ENCODE measurements at regions not wholly inside any gene's neighbourhood (a gene's known extent, or its start where the extent isn't known, plus 50 kb on each side); places are given as distances from the start of the nearest gene placed in this dataset.
"Not testable (repeated sequence)": the region's sequence is repeated elsewhere in the genome, so short reads cannot be mapped to it uniquely, and the experiment has no call there.

- not testable (repeated sequence) for ATAC-seq
Observed at GRCh38 chr2:87198422-87198821, 176.8 kb upstream of the PLGLB1 start.

- ATAC-seq, result not testable (repeated sequence)
Observed at GRCh38 chr2:87199228-87199627, 177.6 kb upstream of the PLGLB1 start.

- ATAC-seq, result not testable (repeated sequence)
Observed at GRCh38 chr2:87204569-87205147, 183.0 kb upstream of the PLGLB1 start.

- ATAC-seq, result not testable (repeated sequence)
Observed at GRCh38 chr2:87212938-87213337, 191.3 kb upstream of the PLGLB1 start.

GRCh38 chr2:87217005-87217404, 195.4 kb upstream of the PLGLB1 start:
- ATAC-seq, result peak; percentile 17

- peak; percentile 88 for ATAC-seq
Observed at GRCh38 chr2:87217741-87218410, 196.2 kb upstream of the PLGLB1 start.

- ATAC-seq, result not testable (repeated sequence)
Observed at GRCh38 chr2:87220651-87221050, 199.0 kb upstream of the PLGLB1 start.

GRCh38 chr2:87222131-87222530, 200.5 kb upstream of the PLGLB1 start:
- ATAC-seq, result not testable (repeated sequence)

GRCh38 chr2:87223873-87224272, 202.2 kb upstream of the PLGLB1 start:
- ATAC-seq, result not testable (repeated sequence)

GRCh38 chr2:87229091-87229689, 207.5 kb upstream of the PLGLB1 start:
- ATAC-seq, result peak; percentile 91

- not testable (repeated sequence) for ATAC-seq
Observed at GRCh38 chr2:87229964-87230363, 208.3 kb upstream of the PLGLB1 start.

GRCh38 chr2:87235333-87235981, 213.8 kb upstream of the PLGLB1 start:
- ATAC-seq, result not testable (repeated sequence)

GRCh38 chr2:87237570-87238336, 216.1 kb upstream of the PLGLB1 start:
- ATAC-seq, result peak; percentile 74

- peak; percentile 12 for ATAC-seq
Observed at GRCh38 chr2:87239558-87240215, 218.0 kb upstream of the PLGLB1 start.

- ATAC-seq, result not testable (repeated sequence)
Observed at GRCh38 chr2:87246066-87246717, 224.5 kb upstream of the PLGLB1 start.

- not testable (repeated sequence) for ATAC-seq
Observed at GRCh38 chr2:87252046-87252445, 230.4 kb upstream of the PLGLB1 start.

- not testable (repeated sequence) for ATAC-seq
Observed at GRCh38 chr2:87254562-87254961, 232.9 kb upstream of the PLGLB1 start.

- not testable (repeated sequence) for ATAC-seq
Observed at GRCh38 chr2:87255410-87255809, 233.8 kb upstream of the PLGLB1 start.

- not testable (repeated sequence) for ATAC-seq
Observed at GRCh38 chr2:87258887-87259286, 237.2 kb upstream of the PLGLB1 start.

- ATAC-seq, result not testable (repeated sequence)
Observed at GRCh38 chr2:87262184-87262702, 240.6 kb upstream of the PLGLB1 start.

GRCh38 chr2:87263868-87264518, 242.3 kb upstream of the PLGLB1 start:
- ATAC-seq, result peak; percentile 41
